Parathyroid adenoma (tissue), 2 donors: ENCODE measurements at regions not wholly inside any gene's neighbourhood (a gene's known extent, or its start where the extent isn't known, plus 50 kb on each side); places are given as distances from the start of the nearest gene placed in this dataset.

Experiments
- H2AFZ ChIP-seq: fragments of 300-600 bp; sonication (generic); one replicate; pipeline ENCODE4 v1.7.0; 2017; ENCODE audit warnings: antibody characterized with exemption, mild to moderate bottlenecking
- H3K27ac ChIP-seq: fragments of 300-600 bp; sonication (generic); one replicate; pipeline ENCODE4 v1.7.0; 2017
- H3K27me3 ChIP-seq: fragments of 300-600 bp; sonication (generic); one replicate; pipeline ENCODE4 v1.7.0; 2017; ENCODE audit warnings: low read length; ENCODE audit not compliant: control insufficient read depth, insufficient read depth
- H3K36me3 ChIP-seq: fragments of 300-600 bp; sonication (generic); one replicate; pipeline ENCODE4 v1.7.0; 2017; ENCODE audit warnings: low read length; ENCODE audit not compliant: control insufficient read depth, insufficient read depth
- H3K4me1 ChIP-seq: fragments of 300-600 bp; sonication (generic); one replicate; pipeline ENCODE4 v1.7.0; 2017; ENCODE audit warnings: control low read depth
- H3K4me2 ChIP-seq: fragments of 300-600 bp; sonication (generic); one replicate; pipeline ENCODE4 v1.7.0; 2017; ENCODE audit warnings: low read length
- H3K4me3 ChIP-seq: fragments of 300-600 bp; sonication (generic); one replicate; pipeline ENCODE4 v1.7.0; 2017; ENCODE audit warnings: low read depth, low read length
- H3K79me2 ChIP-seq: fragments of 300-600 bp; sonication (generic); one replicate; pipeline ENCODE4 v1.7.0; 2017; ENCODE audit warnings: control low read depth
- H3K9ac ChIP-seq: fragments of 300-600 bp; sonication (generic); one replicate; pipeline ENCODE4 v1.7.0; 2017; ENCODE audit warnings: mild to moderate bottlenecking
- H3K9me3 ChIP-seq: fragments of 300-600 bp; sonication (generic); one replicate; pipeline ENCODE4 v1.7.0; 2017; ENCODE audit warnings: low read length; ENCODE audit not compliant: control insufficient read depth
- TF ChIP-seq, protein P1 (sequence below): fragments of 300-600 bp; sonication (generic); IDR thresholded peaks from one replicate; pipeline ENCODE4 v1.7.0; 2017; ENCODE audit warnings: antibody characterized with exemption, mild to moderate bottlenecking
- donor health status: primary hyperparathyroidism.

- Histone ChIP-seq H3K4me1 (no peaks in the 10 kb centered on the region), H3K4me2 (no peak overlapping the region), H3K9ac (no peak overlapping the region), H2AFZ (no peak overlapping the region), H3K27me3 (no peaks in the 10 kb centered on the region), H3K9me3 (no peaks in the 10 kb centered on the region), H3K79me2 (no peaks in the 10 kb centered on the region), H3K4me3 (no peak overlapping the region), H3K36me3 (no peaks in the 10 kb centered on the region), H3K27ac (no peak overlapping the region)
- TF ChIP-seq, protein P1, sequence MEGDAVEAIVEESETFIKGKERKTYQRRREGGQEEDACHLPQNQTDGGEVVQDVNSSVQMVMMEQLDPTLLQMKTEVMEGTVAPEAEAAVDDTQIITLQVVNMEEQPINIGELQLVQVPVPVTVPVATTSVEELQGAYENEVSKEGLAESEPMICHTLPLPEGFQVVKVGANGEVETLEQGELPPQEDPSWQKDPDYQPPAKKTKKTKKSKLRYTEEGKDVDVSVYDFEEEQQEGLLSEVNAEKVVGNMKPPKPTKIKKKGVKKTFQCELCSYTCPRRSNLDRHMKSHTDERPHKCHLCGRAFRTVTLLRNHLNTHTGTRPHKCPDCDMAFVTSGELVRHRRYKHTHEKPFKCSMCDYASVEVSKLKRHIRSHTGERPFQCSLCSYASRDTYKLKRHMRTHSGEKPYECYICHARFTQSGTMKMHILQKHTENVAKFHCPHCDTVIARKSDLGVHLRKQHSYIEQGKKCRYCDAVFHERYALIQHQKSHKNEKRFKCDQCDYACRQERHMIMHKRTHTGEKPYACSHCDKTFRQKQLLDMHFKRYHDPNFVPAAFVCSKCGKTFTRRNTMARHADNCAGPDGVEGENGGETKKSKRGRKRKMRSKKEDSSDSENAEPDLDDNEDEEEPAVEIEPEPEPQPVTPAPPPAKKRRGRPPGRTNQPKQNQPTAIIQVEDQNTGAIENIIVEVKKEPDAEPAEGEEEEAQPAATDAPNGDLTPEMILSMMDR: no peak
Measured at GRCh38 chr7:152986376-152986775, 226.8 kb downstream of the ACTR3B start.

DNA sequence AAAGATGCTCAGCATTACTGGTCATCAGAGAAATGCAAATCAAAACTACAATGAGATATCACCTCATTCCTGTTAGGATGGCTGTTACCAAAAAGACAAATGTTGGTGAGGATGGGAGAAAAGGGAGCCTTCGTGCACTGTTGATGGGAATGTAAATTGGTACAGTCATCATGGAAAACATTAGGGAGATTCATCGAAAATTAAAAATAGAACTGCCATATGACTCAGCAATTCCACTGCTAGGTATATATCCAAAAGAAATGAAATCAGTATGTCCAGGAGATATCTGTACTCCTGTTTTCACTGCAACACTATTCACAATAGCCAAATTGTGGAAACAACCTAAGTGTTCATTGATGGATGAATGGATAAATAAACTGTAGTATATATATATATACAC, 228.1 kb downstream of the ACTR3B start:
- no peak overlapping the region for H3K4me2 ChIP-seq

DNA sequence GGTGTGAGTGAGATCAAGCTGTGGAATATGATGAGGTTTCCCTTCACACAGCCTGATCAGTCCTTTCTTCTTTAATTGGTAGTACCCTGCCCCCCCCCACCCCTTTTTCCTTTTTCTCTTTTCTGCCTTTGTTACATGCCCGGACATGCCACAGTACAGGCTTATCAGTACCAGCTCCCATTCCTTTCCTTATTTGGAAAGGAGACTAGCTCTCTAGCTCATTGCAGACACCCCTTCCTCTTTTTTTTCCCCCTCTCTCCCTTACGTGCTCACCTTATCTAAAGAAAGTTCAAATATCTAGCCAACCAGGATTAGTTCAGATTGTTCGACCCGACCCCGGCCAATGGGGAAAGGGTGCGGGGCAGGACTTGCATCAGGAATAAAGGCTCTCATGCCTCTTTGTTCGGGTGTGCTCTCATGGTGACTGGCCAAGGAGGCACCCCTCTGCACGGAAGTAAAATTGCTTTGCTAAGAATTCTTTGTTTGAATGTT, 230.4 kb downstream of the ACTR3B start:
- H3K4me2 ChIP-seq: no peak overlapping the region
- H3K4me3 ChIP-seq: no peak overlapping the region
- no peak overlapping the region for H3K27ac ChIP-seq
- TF ChIP-seq, protein P1: no peak
- H3K36me3 ChIP-seq: no peaks in the 10 kb centered on the region
- H3K9me3 ChIP-seq: no peaks in the 10 kb centered on the region
- H2AFZ ChIP-seq: no peak overlapping the region
- no peak overlapping the region for H3K9ac ChIP-seq
- no peaks in the 10 kb centered on the region for H3K79me2 ChIP-seq
- H3K4me1 ChIP-seq: no peaks in the 10 kb centered on the region
- H3K27me3 ChIP-seq: no peaks in the 10 kb centered on the region

More for the DNA sequence above, 228.1 kb downstream of the ACTR3B start:
- no peak overlapping the region for H2AFZ ChIP-seq
- H3K36me3 ChIP-seq: no peaks in the 10 kb centered on the region
- H3K27ac ChIP-seq: no peak overlapping the region
- H3K27me3 ChIP-seq: no peaks in the 10 kb centered on the region
- no peaks in the 10 kb centered on the region for H3K9me3 ChIP-seq
- no peaks in the 10 kb centered on the region for H3K4me1 ChIP-seq
- no peak overlapping the region for H3K4me3 ChIP-seq
- TF ChIP-seq, protein P1: no peak
- H3K9ac ChIP-seq: no peak overlapping the region
- H3K79me2 ChIP-seq: no peaks in the 10 kb centered on the region

- Histone ChIP-seq H3K9ac (no peak overlapping the region), H3K27me3 (no peaks in the 10 kb centered on the region), H3K79me2 (no peaks in the 10 kb centered on the region), H2AFZ (no peak overlapping the region), H3K27ac (no peak overlapping the region), H3K4me3 (no peak overlapping the region), H3K9me3 (no peaks in the 10 kb centered on the region), H3K4me2 (no peak overlapping the region), H3K36me3 (no peaks in the 10 kb centered on the region), H3K4me1 (no peaks in the 10 kb centered on the region)
- TF ChIP-seq, protein P1: no peak
Measured at GRCh38 chr7:152998420-152998819, 238.9 kb downstream of the ACTR3B start.

DNA sequence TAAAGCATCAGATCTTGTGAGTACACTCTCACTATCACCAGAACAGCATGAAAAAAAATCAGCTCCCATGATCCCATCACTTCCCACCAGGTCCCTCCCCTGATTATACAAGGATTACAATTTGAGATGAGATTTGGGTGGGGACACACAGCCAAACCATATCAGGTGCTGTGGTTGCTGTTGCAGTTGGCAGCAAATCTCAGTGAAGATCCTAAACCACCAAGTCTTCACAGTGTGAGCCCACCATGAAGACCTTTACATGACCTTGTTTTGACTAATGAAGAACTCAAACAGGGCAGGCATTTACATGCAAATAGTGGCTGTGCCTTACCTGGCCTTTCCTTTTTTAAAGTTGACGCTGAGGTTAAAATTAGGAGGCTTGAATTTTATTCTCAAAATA, 242.6 kb downstream of the ACTR3B start:
- no peaks in the 10 kb centered on the region for H3K36me3 ChIP-seq
- H3K4me1 ChIP-seq: no peaks in the 10 kb centered on the region
- H3K27me3 ChIP-seq: no peaks in the 10 kb centered on the region
- H3K27ac ChIP-seq: no peak overlapping the region
- H3K9ac ChIP-seq: no peak overlapping the region
- H3K79me2 ChIP-seq: no peaks in the 10 kb centered on the region
- H3K4me3 ChIP-seq: no peak overlapping the region
- no peak overlapping the region for H2AFZ ChIP-seq
- TF ChIP-seq, protein P1: no peak
- H3K9me3 ChIP-seq: no peaks in the 10 kb centered on the region
- H3K4me2 ChIP-seq: no peak overlapping the region
